Omental fat pad (tissue), 3 donors: ENCODE measurements at regions not wholly inside any gene's neighbourhood (a gene's known extent, or its start where the extent isn't known, plus 50 kb on each side); places are given as distances from the start of the nearest gene placed in this dataset.

Experiments used
- ATAC-seq: fragments of 150-250 bp; one replicate; pipeline ENCODE4 v1.9.1; 2016; ENCODE audit warnings: mild to moderate bottlenecking, moderate library complexity; ENCODE audit not compliant: low FRiP score
- DNase-seq: peaks from one replicate; pipeline ENCODE4 v3.0.0-alpha.2; 2019; ENCODE audit warnings: low spot score
- CTCF ChIP-seq, 3 donors: fragments of 450-650 bp; IDR thresholded peaks; one replicate each; pipeline ENCODE4 v1.5.1; 2016 to 2017; ENCODE audit warnings: antibody characterized with exemption in 3 of 3, mild to moderate bottlenecking in 3 of 3, moderate library complexity in 2 of 3

- no peak for ATAC-seq
- no peak for TF ChIP-seq CTCF (IDR thresholded peaks at IDR 0.05)
- no peak for DNase-seq
Observed at GRCh38 chr3:145368748-145369147, 792.2 kb downstream of the PLOD2 start.

GRCh38 chr3:145370870-145371269 lies 790.1 kb downstream of the PLOD2 start:
- ATAC-seq (no peak), DNase-seq (no peak)
- TF ChIP-seq CTCF (IDR thresholded peaks at IDR 0.05), result no peak

GRCh38 chr3:145377301-145377700 lies 783.7 kb downstream of the PLOD2 start:
- no peak for TF ChIP-seq CTCF (IDR thresholded peaks at IDR 0.05)
- no peak for DNase-seq
- ATAC-seq, result no peak

DNA sequence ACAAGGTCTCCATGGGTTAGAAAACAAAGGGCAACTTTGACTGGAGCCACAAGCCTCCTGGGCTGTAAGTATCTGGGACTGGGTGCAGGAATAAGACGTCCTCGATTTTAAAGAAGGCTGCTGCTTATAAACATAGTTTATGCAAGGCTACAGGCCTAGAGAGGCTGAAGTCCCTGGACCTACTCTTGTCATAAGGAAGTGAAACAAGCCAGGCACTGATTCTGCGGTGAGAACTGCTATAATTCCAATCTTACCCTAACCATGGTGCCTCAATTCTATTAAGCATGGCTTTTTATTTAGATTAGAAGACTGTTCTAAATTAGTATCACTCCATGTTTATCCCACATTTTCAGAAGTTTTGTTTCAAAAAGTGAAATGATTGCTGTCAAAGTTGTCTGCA lies 777.6 kb downstream of the PLOD2 start:
- no peak for ATAC-seq
- TF ChIP-seq CTCF (IDR thresholded peaks at IDR 0.05), result no peak
- no peak for DNase-seq

GRCh38 chr3:145384307-145384706 lies 776.7 kb downstream of the PLOD2 start:
- no peak for TF ChIP-seq CTCF (IDR thresholded peaks at IDR 0.05)
- ATAC-seq, result no peak
- no peak for DNase-seq

GRCh38 chr3:145387211-145387610 lies 773.8 kb downstream of the PLOD2 start:
- ATAC-seq, result no peak
- no peak for DNase-seq
- TF ChIP-seq CTCF (IDR thresholded peaks at IDR 0.05), result no peak

- DNase-seq (no peak), ATAC-seq (no peak)
- no peak for TF ChIP-seq CTCF (IDR thresholded peaks at IDR 0.05)
Observed at GRCh38 chr3:145395421-145395820, 765.6 kb downstream of the PLOD2 start.
